Mesendoderm (in vitro differentiated cells): ENCODE measurements at regions not wholly inside any gene's neighbourhood (a gene's known extent, or its start where the extent isn't known, plus 50 kb on each side); places are given as distances from the start of the nearest gene placed in this dataset.

Experiments
- DNase-seq: peaks from one replicate; pipeline ENCODE4 v3.0.0; 2013
- H2AK5ac ChIP-seq: 2 replicates; pipeline ENCODE4 v1.6.1; 2013; ENCODE audit warnings: low read length, inconsistent platforms
- H2BK120ac ChIP-seq: 2 replicates; pipeline ENCODE4 v1.6.1; 2013; ENCODE audit warnings: low read depth, mild to moderate bottlenecking, low read length, moderate library complexity, mixed read lengths
- H2BK15ac ChIP-seq: replicated peaks from 2 replicates; pipeline ENCODE4 v1.6.1; 2013; ENCODE audit warnings: low read depth, mild to moderate bottlenecking, moderate library complexity
- H2BK5ac ChIP-seq: 2 replicates; pipeline ENCODE4 v1.6.1; 2013; ENCODE audit warnings: low read length, inconsistent platforms
- H3K18ac ChIP-seq: 2 replicates; pipeline ENCODE4 v1.6.1; 2013; ENCODE audit warnings: mild to moderate bottlenecking, low read length, mixed read lengths
- H3K23ac ChIP-seq: one replicate; pipeline ENCODE4 v1.6.1; 2013; ENCODE audit warnings: low read length
- H3K27ac ChIP-seq: 2 replicates; pipeline ENCODE4 v1.5.1; 2013; ENCODE audit warnings: low read depth, mild to moderate bottlenecking, inconsistent platforms, low read length, moderate library complexity
- H3K27me3 ChIP-seq: 2 replicates; pipeline ENCODE4 v1.6.1; 2013; ENCODE audit warnings: low read length, control low read depth, mild to moderate bottlenecking, inconsistent platforms; ENCODE audit not compliant: insufficient read depth, poor library complexity
- H3K36me3 ChIP-seq: 2 replicates; pipeline ENCODE4 v1.6.1; 2013; ENCODE audit warnings: low read length, inconsistent platforms; ENCODE audit not compliant: control insufficient read depth, insufficient read depth
- H3K4ac ChIP-seq: one replicate; pipeline ENCODE4 v1.6.1; 2013; ENCODE audit warnings: low read depth, mild to moderate bottlenecking, low read length, moderate library complexity
- H3K4me1 ChIP-seq: 2 replicates; pipeline ENCODE4 v1.6.1; 2013; ENCODE audit warnings: low read depth, low read length, inconsistent platforms; ENCODE audit not compliant: control insufficient read depth
- H3K4me2 ChIP-seq: 2 replicates; pipeline ENCODE4 v1.6.1; 2013; ENCODE audit warnings: low read length
- H3K4me3 ChIP-seq: 2 replicates; pipeline ENCODE4 v1.5.1; 2013; ENCODE audit warnings: mild to moderate bottlenecking, low read length
- H3K56ac ChIP-seq: one replicate; pipeline ENCODE4 v1.6.1; 2013; ENCODE audit warnings: low read length
- H3K79me1 ChIP-seq: 2 replicates; pipeline ENCODE4 v1.6.1; 2013; ENCODE audit warnings: low read length, inconsistent platforms
- H3K79me2 ChIP-seq: 2 replicates; pipeline ENCODE4 v1.6.1; 2013; ENCODE audit warnings: mild to moderate bottlenecking, low read length; ENCODE audit not compliant: control insufficient read depth, insufficient read depth
- H3K9ac ChIP-seq: 2 replicates; pipeline ENCODE4 v1.6.1; 2013; ENCODE audit warnings: low read length, inconsistent platforms
- H4K5ac ChIP-seq: one replicate; pipeline ENCODE4 v1.6.1; 2013; ENCODE audit warnings: low read length
- H4K8ac ChIP-seq: one replicate; pipeline ENCODE4 v1.6.1; 2013; ENCODE audit warnings: low read depth, mild to moderate bottlenecking, control low read depth, low read length, moderate library complexity
- WGBS: extraction: QIAGEN DNeasy Blood & Tissue Kit; methylation state at CpG from one replicate; pipeline ENCODE4 v1.1.7; 2013; ENCODE audit warnings: low lambda C conversion rate, missing lambda C conversion rate; ENCODE audit not compliant: insufficient coverage; ENCODE audit errors: extremely low coverage; 5-methylcytosine and 5-hydroxymethylcytosine counted together

DNA sequence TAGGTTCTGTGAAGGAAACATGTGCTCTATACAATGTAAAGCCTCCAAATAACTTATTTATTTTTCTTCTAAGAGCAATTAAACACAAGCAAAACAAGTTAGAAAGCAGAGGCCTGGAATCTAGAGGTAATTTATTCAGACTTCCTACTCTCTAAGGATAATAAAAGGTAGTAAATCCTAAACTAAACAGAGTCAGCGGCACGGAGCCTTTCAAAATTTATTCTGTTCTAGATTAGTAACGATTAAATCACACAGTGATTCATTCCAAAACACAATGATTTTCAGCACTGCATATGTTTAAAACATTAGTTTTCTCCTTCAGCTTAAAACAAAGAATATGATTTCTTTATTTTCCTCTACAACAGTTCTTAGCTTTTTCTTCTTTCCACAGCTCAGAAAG is 160.9 kb downstream of the FBXO15 start:
- Histone ChIP-seq H3K4me1 (no peaks in the 10 kb centered on the region), H2BK120ac (no peak overlapping the region), H3K56ac (no peak overlapping the region), H3K9ac (no peak overlapping the region), H3K18ac (no peak overlapping the region), H2BK15ac (no peak overlapping the region), H4K5ac (no peak overlapping the region), H3K27ac (no peak overlapping the region), H3K27me3 (no peaks in the 10 kb centered on the region), H4K8ac (no peak overlapping the region), H3K4ac (no peak overlapping the region), H3K79me2 (no peaks in the 10 kb centered on the region), H3K23ac (no peak overlapping the region), H2AK5ac (no peak overlapping the region), H3K36me3 (no peaks in the 10 kb centered on the region), H3K4me2 (no peak overlapping the region), H3K4me3 (no peak overlapping the region), H2BK5ac (no peak overlapping the region), H3K79me1 (no peaks in the 10 kb centered on the region)
- DNase-seq, result no peak
- no CpG with 5 or more reads among the region's 3 CpGs for WGBS

DNA sequence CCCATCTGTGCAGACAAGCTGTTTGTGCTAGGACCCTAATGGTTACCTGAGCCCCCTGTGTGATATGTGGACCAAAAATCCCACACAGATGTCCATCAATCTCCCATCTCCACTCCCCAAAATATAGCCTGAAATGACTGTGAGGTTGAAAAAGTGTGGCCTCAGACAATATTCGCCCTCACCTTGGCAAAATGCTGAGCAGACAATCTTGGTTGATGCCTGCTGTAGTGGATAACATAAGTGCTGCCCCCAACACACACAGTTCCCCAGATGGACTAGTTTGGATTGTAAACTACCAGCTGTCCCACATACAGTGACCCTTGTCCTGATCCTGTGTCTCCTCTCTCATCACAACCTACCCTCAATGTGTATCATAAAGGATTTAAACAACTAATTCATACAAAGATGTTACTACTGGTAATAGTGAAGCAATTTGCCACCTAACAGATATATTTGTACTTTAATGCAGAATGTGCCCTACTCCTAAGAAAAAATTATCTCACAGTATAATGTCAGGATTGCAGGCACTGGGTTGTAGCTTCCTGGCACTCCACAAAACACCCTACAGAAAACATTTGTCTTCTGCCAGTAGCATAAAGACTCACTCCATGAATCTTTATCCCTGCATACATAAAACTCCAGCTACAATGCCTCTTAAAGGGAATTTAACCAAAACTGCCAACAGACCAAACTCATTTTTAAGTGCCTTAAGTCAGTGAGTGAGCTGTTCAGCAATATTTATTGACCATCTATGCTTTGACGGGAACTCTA is 161.6 kb downstream of the FBXO15 start:
- Histone ChIP-seq H2AK5ac (no peak overlapping the region), H3K4ac (no peak overlapping the region), H2BK5ac (no peak overlapping the region), H3K23ac (no peak overlapping the region), H3K18ac (no peak overlapping the region), H3K27ac (no peak overlapping the region), H3K4me3 (no peak overlapping the region), H3K79me1 (no peaks in the 10 kb centered on the region), H3K4me1 (no peaks in the 10 kb centered on the region), H2BK15ac (no peak overlapping the region), H4K8ac (no peak overlapping the region), H4K5ac (no peak overlapping the region), H3K79me2 (no peaks in the 10 kb centered on the region), H3K56ac (no peak overlapping the region), H3K27me3 (no peaks in the 10 kb centered on the region), H3K4me2 (no peak overlapping the region), H3K36me3 (no peaks in the 10 kb centered on the region), H2BK120ac (no peak overlapping the region), H3K9ac (no peak overlapping the region)
- no peak for DNase-seq
- no CpG with 5 or more reads among the region's 2 CpGs for WGBS

DNA sequence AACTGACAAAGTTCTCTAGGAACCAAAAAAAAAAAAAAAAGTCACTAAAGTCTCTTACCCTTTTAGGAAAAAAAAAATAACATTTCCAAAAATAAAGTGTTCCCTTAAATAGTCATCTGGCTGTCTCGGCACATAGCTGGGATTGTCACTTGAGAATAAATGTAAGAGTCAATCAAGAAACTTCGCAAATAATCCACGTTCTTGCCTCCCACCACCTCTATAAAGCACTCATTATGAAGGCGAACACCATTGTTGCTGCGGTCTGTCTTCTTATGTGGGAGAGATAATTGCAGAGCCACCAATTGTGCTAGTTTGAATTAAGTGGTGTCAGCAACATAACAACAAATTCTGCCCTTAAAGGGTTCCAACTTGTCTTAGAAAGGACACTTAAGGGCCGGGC is 163.7 kb downstream of the FBXO15 start:
- H3K18ac ChIP-seq, result no peak overlapping the region
- H2BK120ac ChIP-seq, result no peak overlapping the region
- no peak overlapping the region for H4K8ac ChIP-seq
- no CpG with 5 or more reads among the region's 6 CpGs for WGBS
- H3K23ac ChIP-seq, result no peak overlapping the region
- no peaks in the 10 kb centered on the region for H3K27me3 ChIP-seq
- no peaks in the 10 kb centered on the region for H3K79me1 ChIP-seq
- H3K4me1 ChIP-seq, result no peaks in the 10 kb centered on the region
- DNase-seq, result no peak
- no peak overlapping the region for H3K9ac ChIP-seq
- no peak overlapping the region for H2AK5ac ChIP-seq
- no peak overlapping the region for H3K4ac ChIP-seq
- H2BK15ac ChIP-seq, result no peak overlapping the region
- H3K27ac ChIP-seq, result no peak overlapping the region
- H3K56ac ChIP-seq, result no peak overlapping the region
- no peaks in the 10 kb centered on the region for H3K36me3 ChIP-seq
- no peak overlapping the region for H4K5ac ChIP-seq
- H3K4me3 ChIP-seq, result no peak overlapping the region
- no peak overlapping the region for H3K4me2 ChIP-seq
- H2BK5ac ChIP-seq, result no peak overlapping the region
- H3K79me2 ChIP-seq, result no peaks in the 10 kb centered on the region

DNA sequence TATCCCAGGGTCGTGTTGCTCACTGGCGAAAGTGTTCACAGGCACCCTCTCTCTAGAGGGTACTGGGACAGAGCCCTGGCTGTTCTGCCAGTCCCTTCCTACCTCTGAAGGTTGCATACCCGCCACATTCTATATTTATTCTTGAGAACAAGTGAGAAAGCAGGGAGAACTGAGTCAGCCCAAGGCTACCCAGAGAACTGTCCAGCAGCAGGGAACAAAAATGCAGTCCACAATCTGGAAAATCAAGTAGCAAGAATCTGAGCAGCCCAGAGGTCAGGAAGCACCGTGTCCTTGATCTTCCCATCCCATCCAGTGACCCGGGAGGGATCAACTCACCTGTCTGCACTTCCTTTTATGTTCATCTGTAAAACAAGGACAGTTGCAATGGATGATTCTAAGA is 164.1 kb downstream of the FBXO15 start:
- Histone ChIP-seq H3K4me2 (no peak overlapping the region), H2BK120ac (no peak overlapping the region), H3K9ac (no peak overlapping the region), H3K4me1 (no peaks in the 10 kb centered on the region), H4K8ac (no peak overlapping the region), H3K23ac (no peak overlapping the region), H2AK5ac (no peak overlapping the region), H3K4me3 (no peak overlapping the region), H4K5ac (no peak overlapping the region), H3K79me2 (no peaks in the 10 kb centered on the region), H2BK5ac (no peak overlapping the region), H3K27me3 (no peaks in the 10 kb centered on the region), H3K4ac (no peak overlapping the region), H3K27ac (no peak overlapping the region), H3K36me3 (no peaks in the 10 kb centered on the region), H3K56ac (no peak overlapping the region), H3K79me1 (no peaks in the 10 kb centered on the region), H2BK15ac (no peak overlapping the region), H3K18ac (no peak overlapping the region)
- WGBS, result no CpG with 5 or more reads among the region's 5 CpGs
- no peak for DNase-seq

DNA sequence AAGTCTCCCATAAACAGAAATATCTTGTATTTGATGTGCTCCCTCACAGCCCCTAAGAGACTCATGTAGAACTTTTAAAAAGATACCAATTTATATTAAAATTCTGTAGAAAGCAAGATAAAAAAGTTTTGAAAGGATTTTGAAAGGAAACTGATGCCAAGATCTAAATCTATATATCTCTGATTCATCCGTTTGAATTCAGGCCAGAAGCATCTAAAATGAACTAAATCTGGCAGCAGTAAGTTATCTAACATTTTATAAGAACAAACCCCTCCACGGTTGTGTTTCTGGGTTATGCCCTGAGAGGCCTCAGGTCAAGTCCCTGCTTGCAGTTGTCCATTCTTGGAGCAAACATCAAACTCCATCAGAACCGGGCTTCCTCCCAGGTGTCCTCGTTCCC is 165.8 kb downstream of the FBXO15 start:
- Histone ChIP-seq H3K4me3 (no peak overlapping the region), H3K27ac (no peak overlapping the region), H2BK5ac (no peak overlapping the region), H3K9ac (no peak overlapping the region), H4K5ac (no peak overlapping the region), H3K23ac (no peak overlapping the region), H3K4me2 (no peak overlapping the region), H3K18ac (no peak overlapping the region), H4K8ac (no peak overlapping the region), H2BK15ac (no peak overlapping the region), H3K27me3 (no peaks in the 10 kb centered on the region), H2AK5ac (no peak overlapping the region), H3K4ac (no peak overlapping the region), H3K4me1 (no peaks in the 10 kb centered on the region), H3K79me1 (no peaks in the 10 kb centered on the region), H3K79me2 (no peaks in the 10 kb centered on the region), H2BK120ac (no peak overlapping the region), H3K36me3 (no peaks in the 10 kb centered on the region), H3K56ac (no peak overlapping the region)
- DNase-seq, result no peak
- WGBS, result no CpG with 5 or more reads among the region's 4 CpGs
